HUDEP-2 (cell line): ENCODE measurements at regions not wholly inside any gene's neighbourhood (a gene's known extent, or its start where the extent isn't known, plus 50 kb on each side); places are given as distances from the start of the nearest gene placed in this dataset.

Source experiments
- DNase-seq, 76 experiments: peaks; one replicate each; lab custom pipeline; 2025; ENCODE audit not compliant: unreplicated experiment in 76 of 76; lab: John Stamatoyannopoulos, UW

- DNase-seq: no peak
Observed at GRCh38 chr6:44500074-44500473, 112.6 kb downstream of the CDC5L start.

- DNase-seq: no peak
Observed at GRCh38 chr6:44503471-44503870, 116.0 kb downstream of the CDC5L start.

- no peak for DNase-seq
Observed at GRCh38 chr6:44504301-44504791, 116.8 kb downstream of the CDC5L start.

- no peak for DNase-seq
Observed at GRCh38 chr6:44505751-44506150, 118.2 kb downstream of the CDC5L start.

GRCh38 chr6:44507014-44507413 lies 119.5 kb downstream of the CDC5L start:
- DNase-seq: no peak

- DNase-seq: no peak
Observed at GRCh38 chr6:44508646-44509045, 121.1 kb downstream of the CDC5L start.

- no peak for DNase-seq
Observed at GRCh38 chr6:44511126-44511525, 123.6 kb downstream of the CDC5L start.

- no peak for DNase-seq
Observed at GRCh38 chr6:44512868-44513741, 125.6 kb downstream of the CDC5L start.

- no peak for DNase-seq
Observed at GRCh38 chr6:44514085-44514484, 126.6 kb downstream of the CDC5L start.

- no peak for DNase-seq
Observed at GRCh38 chr6:44514576-44515193, 127.2 kb downstream of the CDC5L start.

- no peak for DNase-seq
Observed at GRCh38 chr6:44522871-44523270, 135.4 kb downstream of the CDC5L start.

- DNase-seq: no peak
Observed at GRCh38 chr6:44524476-44525227, 137.1 kb downstream of the CDC5L start.

GRCh38 chr6:44525761-44526351 lies 138.3 kb downstream of the CDC5L start:
- DNase-seq: no peak

GRCh38 chr6:44527181-44527580 lies 139.7 kb downstream of the CDC5L start:
- DNase-seq: no peak

- DNase-seq: no peak
Observed at GRCh38 chr6:44527583-44528369, 140.3 kb downstream of the CDC5L start.

- no peak for DNase-seq
Observed at GRCh38 chr6:44528370-44528644, 140.8 kb downstream of the CDC5L start.

- DNase-seq: no peak
Observed at GRCh38 chr6:44528716-44529115, 141.2 kb downstream of the CDC5L start.

- no peak for DNase-seq
Observed at GRCh38 chr6:44529146-44529905, 141.8 kb downstream of the CDC5L start.

GRCh38 chr6:44530209-44530909 lies 142.9 kb downstream of the CDC5L start:
- no peak for DNase-seq
